ENCODE measurements at regions not wholly inside any gene's neighbourhood (a gene's known extent, or its start where the extent isn't known, plus 50 kb on each side); places are given as distances from the start of the nearest gene placed in this dataset.
"Not testable (repeated sequence)": the region's sequence is repeated elsewhere in the genome, so short reads cannot be mapped to it uniquely, and the experiment has no call there.

DNA sequence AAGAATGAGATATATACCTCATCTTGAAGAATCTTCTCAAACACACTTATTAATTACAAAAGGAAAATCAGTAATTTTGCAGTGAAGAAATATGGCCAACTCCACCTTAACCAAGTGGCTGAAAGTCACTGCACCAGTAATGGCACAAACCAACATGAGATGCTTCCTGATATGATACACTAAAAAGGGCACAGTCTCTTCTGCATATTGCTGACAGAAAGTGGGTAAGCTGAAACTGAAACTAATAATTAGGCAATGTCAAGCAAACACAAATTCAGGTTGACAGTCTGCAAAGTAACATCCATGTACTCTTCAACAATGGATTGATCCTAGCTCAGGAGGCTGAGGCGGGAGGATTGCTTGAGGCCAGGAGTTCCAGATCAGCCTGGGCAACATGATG, 56.1 kb downstream of the ZNF22 start:
- not testable (repeated sequence) for DNase-seq (ENCODE audit: low read depth)

DNA sequence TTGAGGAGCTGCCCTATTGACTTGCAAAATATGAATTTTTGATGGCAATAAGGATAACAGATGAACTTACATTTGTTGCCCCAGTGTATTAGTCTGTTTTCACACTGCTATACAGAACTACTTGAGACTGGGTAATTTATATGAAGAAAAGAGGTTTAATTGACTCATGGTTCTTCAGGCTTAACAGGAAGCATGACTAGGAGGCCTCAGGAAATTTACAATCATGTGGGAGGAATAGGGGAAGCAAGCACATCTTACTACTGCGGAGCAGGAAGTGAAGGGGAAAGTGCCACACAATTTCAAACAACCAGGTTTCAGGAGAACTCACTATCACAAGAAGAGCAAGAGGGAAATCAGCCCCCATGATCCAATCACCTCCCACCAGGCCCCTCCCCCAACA, 57.9 kb downstream of the ZNF22 start:
- DNase-seq (ENCODE audit: low read depth) = no peak

DNA sequence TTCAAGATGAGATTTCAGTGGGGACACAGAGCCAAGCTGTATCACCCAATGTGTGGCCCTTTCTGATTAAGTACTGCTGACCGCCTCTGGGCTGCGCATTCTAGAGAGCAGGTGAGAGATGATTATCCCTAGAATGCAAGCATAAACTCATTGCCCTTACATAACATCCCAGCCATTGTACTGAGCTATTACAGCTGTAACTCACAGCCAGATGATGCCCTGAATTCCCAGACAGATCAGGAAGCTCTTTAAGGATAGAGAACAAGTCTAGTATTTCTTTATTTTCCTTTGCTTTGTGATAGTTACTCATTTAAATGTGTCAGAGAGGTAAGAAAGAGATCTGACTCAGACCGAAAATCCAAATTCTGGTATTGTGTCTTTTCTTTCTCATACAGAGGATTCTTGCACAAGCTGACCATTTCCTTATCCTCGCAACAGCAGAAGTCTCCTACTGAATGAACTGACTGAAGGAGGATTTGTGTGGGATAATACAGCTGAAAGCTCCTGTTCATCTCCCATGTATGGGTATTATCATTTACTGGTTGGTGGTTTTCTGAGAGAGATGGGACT, 58.4 kb downstream of the ZNF22 start:
- no peak for DNase-seq (ENCODE audit: low read depth)

DNA sequence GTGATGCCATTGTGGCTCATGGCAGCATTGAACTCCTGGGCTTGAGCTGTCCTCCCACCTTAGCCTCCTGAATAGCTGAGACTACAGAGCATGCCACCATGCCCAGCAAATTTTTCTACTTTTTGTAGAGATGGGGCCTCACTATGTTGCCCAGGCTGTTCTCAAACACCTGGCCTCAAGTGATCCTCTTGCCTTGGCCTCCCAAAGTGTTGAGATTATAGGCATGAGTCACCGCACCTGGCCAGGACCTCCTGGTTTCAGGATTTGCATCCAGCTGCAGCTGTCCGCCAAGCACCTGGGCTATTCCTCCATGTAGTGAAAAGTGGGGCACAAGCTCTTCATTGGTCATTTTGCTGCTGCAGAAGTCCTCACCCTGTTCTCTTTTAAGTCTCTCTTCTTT, 58.9 kb downstream of the ZNF22 start:
- no peak for DNase-seq (ENCODE audit: low read depth)

DNA sequence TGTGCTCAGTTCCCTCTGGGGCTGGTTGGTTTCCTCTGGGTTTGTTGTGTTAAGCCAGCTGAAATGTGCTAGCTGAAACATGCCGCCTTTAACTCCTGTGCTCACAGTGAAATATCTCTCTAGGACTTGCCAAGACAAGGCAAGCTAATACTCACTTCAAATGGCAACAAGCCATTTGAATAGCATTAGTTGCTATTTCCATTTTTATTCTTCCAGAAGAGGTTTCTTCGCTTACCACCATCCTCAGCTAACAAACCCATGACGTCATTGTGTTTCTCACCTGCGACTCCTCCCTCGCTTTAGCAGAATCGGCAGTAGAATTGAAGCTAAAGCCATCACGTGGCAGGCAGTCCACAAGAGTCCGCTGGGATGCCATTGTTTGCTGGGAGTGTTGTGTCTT, 61.3 kb downstream of the ZNF22 start:
- no peak for DNase-seq (ENCODE audit: low read depth)

DNA sequence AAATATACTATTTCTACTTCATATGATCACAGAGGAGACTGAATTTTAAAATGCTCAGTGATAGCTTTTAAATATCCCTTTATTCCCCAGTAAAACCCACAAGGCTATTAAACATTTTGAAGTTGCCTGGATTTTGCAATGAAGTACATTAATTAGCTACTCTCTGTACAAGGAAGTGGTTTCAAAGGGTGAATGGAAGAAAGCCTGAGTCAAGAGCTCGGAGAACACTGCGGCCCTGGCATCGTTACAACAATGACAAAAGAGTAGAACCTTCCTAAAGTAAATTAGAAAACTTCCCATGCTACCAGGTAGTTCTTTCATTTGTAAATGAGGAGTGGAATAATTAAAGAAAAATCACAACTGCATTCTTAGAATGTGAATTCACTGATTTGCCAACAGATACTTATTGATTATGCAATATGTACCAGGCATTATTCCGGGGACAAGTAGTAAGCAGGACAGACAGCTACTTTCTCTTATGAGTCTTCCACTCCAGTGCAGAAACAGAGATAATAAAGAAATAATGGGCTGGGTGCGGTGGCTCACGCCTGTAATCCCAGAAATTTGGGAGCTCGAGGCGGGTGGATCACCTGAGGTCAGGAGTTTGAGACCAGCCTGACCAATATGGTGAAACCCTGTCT, 63.0 kb downstream of the ZNF22 start:
- DNase-seq (ENCODE audit: low read depth) = no peak

DNA sequence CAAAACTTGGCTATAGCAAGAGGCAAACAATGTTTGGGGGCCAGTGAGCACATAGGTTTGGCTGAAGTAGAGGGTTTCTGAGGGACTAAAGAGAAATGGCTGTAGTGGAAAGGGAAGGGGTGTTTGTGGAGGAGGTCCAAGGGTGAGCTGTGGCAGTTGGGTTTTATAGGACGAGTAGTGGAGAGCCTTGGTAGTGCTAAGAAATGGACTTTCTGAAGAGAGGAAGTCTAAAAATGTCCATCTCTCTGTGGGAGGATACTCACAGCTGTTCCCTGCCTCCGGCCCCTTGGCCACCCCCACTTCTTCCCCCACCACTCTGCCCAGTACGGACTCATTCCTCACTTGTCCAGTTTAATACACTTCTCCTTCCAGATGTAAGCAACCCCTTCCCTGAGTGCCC, 64.3 kb downstream of the ZNF22 start:
- no peak for DNase-seq (ENCODE audit: low read depth)

DNA sequence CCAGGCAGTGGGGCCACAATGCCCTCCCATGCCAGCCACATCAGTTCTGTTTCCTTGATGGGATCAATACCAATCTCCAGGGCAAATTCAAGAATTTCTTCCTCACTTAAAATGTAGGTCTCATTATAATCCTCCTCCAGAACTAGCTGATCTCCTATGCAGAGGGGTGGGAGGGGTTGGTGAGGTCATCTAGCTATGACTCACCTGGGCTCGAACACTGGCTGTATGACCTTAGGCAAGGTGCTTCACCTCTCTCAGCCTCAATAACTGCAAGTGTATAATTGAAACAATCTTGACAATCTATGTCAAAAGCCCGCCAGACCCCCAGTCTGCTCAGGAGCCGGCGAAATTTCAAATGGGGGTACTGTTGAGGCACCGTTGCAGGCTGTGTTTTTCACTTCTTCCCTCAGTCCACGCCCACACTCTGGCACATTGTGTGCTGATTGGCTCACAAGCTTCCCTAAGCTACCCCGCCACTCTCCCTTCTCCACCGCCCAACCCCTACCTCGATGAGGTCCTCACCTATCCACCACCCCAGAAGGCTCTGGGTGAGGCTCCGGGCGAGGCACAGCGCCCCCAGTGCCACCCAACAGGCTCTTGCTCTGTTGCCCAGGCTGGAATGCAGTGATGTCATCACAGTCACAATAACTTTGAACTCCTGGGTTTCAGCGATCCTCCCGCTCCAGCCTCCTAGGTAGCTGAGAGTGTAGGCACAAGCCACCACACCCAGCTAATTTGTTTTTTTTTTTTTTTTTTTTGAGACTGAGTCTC, 70.5 kb downstream of the ZNF22 start:
- DNase-seq (ENCODE audit: low read depth) = no peak

DNA sequence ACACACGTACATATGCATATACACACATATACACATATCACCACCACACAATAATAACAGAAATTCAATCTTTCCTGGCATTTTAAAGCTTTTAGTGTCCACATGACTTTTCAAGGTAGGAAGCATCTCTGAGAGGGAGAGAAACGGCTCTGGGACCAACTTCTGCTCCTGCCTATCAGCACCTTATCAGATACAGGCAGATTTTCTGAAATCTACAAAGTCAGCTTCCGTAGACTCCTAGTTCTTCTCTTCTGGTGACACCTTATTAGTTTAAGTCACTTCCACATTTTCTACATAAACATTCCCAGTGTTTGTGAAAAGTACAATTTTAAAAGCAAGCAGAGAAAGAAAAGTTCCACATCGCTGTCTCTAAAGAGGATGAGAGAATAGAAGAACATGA, 74.5 kb downstream of the ZNF22 start:
- DNase-seq (ENCODE audit: low read depth) = no peak

DNA sequence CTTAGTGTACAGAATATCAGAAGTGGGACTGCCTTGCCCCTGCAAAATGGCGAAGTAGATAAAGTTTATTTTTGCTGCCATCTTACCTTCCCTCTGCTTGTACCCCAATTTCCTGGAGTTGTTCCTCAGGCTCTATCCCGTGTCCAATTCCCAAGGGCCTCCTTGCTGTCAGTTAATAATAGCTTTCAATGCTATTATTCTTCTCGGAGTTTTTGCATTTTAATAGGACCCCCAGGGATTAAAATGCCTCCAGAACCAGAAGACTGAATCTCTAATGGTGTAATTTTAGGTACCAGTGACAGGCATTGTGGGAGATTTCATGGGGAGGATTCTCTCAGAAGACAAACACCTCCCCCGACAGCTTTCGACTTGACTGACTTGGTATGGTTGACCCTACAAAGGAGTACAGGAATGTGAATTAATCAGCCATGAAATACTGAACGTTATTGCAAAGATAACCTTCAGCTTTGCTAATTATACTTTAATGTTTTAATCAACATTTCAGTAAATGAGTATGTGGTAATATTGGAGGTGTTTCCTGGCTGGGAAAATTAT, 75.2 kb downstream of the ZNF22 start:
- DNase-seq (ENCODE audit: low read depth) = no peak

DNA sequence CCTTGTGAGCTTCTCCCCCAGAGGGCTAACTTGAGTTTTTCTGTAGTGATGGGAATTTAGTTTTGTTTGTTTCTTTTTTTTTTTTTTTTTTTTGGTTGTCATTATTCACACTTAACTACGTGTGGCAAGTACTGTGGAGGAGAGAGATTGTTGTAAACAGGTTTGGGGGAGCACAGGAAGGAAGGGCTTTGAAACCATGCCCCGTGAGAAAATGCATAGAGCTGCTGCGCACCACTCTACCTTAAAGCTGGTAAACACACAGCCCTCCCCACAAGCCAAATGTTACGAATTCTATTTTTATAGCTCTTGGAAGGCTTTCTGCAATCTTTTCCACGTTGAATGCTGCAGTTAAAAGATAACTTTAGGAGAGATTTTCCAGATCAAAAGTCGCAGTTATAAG, 76.2 kb downstream of the ZNF22 start:
- no peak for DNase-seq (ENCODE audit: low read depth)

DNA sequence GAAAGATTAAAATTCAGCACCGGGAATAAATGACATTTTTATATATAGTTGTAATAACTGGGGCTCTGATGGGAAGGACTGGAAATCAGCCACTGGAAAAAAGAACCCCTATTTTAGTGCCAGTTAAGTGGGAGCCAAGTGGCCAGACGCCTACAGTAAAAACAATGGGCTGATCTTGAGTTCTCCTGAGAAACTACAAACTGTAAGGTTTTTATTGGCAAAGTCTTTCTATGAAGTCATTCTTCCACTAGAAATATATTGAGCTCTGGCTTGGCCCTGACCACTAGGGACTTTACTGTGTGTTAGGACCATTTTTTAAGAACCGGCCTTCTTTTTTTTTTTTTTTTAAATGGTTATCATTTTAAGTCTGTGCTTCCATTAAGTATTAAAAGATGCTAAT, 79.6 kb downstream of the ZNF22 start:
- no peak for DNase-seq (ENCODE audit: low read depth)

DNA sequence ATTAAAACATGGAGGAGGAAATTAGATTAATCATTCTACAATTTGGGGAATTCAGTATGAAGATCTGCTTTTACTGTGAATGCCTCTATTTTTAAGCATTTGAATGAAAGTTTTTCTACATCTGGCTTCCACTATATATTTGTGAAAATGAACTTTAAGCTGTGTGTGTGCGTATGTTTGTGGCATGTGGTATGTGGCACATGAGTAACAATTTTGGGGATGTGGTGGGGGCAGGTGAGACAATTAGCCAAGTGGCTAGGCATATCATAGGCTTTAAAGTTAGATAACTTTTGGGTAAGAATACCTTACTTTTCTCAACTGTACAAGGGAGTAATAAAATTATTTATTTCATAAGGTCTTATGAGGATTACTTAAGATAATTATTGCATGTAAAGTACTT, 81.5 kb downstream of the ZNF22 start:
- no peak for DNase-seq (ENCODE audit: low read depth)

DNA sequence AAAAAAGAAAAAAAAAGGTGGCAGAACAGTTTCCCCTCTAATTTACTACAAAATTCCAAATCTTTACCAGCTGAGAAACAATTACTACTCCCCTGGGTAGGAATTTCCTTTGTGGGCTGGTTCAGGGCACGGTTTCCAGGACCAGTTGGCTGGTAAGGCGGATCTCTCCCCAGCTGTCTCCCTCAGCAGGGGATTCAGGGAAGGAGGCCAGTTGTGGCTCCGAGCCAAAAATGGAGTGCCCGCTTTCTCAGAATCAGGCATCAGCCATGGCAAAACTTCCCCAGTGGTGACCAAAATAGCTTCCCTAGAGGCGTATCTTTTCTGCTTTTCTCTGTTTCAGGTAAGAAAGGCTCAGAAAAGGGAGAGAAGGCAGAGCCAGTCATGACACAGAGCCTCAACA, 91.2 kb downstream of the ZNF22 start:
- no peak for DNase-seq (ENCODE audit: low read depth)

DNA sequence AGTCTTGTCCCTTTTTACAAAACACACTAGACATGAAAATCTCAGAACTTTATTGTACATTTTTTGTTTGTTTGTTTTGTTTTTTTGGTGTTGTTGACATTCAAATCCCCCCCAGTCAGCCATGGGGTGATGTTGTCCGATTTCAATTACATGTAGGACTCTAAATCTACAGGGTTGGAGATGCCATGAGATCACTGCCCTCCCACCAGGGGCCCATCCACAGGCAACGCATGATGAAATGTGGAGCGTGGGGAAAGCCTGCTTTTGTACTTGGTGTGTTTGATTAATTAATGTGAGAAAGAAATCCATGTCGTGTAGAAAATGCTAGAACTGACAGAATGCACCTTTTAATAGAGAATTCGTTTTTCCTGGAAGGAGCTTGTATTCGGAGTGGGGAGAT, 93.2 kb downstream of the ZNF22 start:
- no peak for DNase-seq (ENCODE audit: low read depth)

DNA sequence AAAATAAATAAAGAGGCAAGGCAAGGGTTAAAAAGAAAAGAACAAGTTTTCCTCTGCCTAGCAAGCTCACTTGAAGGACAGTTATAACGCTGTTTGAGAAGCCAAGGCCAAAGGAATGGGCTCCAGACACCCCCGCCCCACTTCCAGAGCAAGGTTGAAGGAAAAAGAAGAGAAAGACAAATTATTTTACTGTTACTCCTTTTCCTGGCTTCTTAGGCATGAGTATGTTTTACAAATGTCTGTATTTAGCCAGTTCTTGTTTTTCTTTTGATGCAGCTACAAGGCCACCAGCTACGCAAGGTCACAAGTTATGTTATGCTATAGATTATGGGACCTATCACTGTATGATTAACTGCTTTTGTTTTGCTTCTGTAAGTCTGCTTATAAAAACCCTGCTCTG, 94.6 kb downstream of the ZNF22 start:
- DNase-seq (ENCODE audit: low read depth) = no peak

DNA sequence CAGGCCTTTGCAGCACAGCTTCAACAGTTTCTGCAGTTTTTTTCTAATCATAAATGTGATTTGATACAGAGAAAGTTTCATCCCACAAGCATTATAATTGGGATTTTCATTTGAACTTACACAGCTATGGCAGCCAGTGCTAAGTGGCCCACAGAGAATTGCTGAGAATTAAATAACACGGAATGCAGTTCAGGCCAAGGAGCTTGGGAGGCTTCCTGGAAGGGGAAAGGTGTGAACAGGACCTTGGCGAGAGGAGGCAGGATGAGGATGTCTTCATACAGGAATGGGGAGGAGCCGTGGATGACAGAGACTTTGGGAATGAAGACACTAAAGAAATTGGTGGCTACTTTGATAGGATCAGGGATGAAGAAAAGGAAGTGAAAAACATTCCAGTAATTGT, 95.3 kb downstream of the ZNF22 start:
- DNase-seq (ENCODE audit: low read depth) = no peak

DNA sequence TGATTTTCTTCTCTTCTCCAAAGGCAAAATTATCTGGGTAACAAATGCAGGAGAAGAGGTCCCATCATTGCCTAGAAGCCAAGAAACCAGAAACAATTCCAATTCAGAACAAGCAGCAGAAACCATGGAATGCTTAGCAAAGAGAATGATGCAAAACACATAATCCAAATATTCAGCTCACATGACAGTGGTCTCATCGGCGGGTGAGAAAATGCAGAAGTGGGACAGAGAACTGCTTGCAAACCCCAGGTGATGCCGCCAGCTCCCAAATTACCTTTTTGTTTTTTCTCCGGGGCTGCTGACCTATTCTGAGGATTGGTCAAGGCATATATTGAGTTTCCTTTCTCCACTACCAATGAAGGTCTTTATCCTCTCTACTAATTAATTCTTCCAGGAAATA, 99.7 kb downstream of the ZNF22 start:
- no peak for DNase-seq (ENCODE audit: low read depth)

DNA sequence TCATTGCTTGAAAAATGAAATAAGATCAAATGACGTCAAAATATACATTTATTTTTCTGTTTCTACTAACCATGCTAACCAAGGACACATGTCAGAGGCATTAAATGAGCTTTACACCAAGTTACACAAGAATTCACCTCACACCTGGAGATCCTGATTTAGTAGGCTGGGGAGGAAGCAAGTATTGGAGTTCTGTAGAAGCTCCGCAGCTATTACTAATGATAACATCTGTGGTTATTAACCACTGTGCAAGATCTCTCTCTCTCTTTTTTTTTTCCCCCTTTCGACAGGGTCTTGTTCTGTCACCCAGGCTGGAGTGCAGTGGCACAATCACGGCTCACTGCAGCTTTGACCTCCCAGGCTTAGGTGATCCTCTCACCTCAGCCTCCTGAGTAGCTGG, 104.0 kb downstream of the ZNF22 start:
- DNase-seq (ENCODE audit: low read depth) = no peak

DNA sequence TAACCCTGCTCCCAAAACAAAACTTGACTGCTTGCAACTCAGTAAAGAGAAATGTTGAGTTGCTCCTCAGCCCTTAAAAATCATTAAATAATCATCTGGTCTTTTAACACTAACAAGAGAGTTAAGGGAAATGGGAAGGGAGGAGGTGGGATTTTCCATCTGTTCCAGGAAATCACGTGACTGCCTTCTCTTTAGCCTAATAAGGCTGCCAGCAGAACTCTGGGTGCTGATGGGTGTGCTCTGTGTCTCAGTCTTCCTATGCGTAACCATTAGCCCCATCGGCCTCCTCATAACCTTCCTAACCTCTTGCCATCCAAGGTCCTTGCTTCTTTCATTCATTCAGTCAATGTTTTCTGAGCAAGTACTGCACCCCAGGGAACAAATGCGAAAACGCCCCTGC, 104.6 kb downstream of the ZNF22 start:
- DNase-seq (ENCODE audit: low read depth) = not testable (repeated sequence)

DNA sequence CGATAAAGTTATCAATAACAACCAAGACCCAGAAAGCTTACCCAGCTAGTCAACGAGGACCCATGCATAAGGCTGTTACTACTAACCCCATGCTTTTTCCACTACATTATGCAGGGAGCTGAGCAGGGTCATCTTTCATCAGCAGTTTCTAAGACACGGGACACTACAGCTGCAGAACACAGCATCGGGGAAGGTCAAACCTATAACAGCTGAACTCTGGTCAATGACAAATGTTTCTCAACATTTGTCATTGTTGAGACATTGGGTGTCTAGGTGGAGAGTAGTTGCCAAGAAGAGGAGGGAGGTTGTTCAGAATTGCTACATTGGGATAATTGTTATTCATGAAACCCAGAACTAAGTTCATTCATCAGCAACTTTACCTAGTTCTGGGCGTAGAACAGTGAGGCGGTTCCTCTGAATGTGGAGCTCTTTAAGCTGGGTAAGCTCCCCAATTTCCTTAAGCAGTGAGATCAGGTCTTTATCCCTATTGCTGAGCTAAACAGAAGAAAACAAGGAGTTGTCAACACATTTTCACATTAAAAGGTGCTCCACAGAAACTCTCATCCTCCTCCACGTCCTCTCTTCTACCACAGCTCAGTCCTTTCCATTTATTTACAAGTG, 105.6 kb downstream of the ZNF22 start:
- DNase-seq (ENCODE audit: low read depth) = no peak

DNA sequence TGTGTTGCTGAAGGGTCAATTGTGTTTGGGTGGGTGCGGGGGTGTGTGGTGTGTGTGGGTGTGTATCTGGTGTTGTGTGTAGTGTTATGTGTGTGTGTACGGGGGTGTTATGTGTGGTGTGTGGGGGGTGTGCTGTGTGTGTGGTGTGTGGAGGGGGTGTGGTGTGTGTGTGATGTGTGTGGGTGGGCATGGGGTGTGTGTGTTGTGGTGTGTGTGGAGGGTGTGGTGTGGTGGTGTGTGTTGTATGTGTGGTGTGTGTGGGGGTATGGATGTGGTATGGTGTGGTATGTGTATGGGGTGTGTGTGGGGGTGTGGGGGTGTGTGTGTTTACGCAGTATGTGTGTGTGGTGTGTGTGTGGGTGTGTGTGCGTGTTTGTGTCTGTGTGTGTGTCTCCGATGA, 110.8 kb downstream of the ZNF22 start:
- DNase-seq (ENCODE audit: low read depth) = no peak

DNA sequence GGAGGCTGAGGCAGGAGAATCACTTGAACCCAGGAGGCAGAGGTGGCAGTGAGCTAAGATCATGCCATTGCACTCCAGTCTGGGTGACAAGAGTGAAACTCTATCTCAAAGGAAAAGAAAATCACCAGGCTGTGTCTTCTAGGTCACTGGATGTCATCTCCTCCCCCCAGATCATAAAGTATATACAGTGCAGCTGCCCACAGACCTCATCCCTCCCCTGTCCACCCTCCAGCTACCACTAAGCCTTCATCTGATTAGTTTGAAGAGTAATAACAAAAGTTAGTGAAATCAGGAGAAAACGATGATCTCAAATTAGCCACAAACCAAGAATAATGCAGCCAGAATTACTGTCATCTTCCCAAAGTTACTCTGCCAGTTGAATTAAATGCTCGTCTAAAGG, 117.2 kb downstream of the ZNF22 start:
- DNase-seq (ENCODE audit: low read depth) = not testable (repeated sequence)

All from activated T-cell treated with anti-CD3 and anti-CD28 coated beads for 48 hours (primary cell).